IPS DF 6.9 (cell line): ENCODE measurements at regions not wholly inside any gene's neighbourhood (a gene's known extent, or its start where the extent isn't known, plus 50 kb on each side); places are given as distances from the start of the nearest gene placed in this dataset.

Source experiments
- DNase-seq: peaks from one replicate; pipeline ENCODE4 v3.0.0-alpha.2; 2013; ENCODE audit warnings: low read depth, low spot score
- H3K27ac ChIP-seq: one replicate; pipeline ENCODE4 v1.5.1; 2013; ENCODE audit warnings: low read length, control low read depth
- H3K27me3 ChIP-seq: 2 replicates; pipeline ENCODE4 v1.6.1; 2013; ENCODE audit warnings: mild to moderate bottlenecking, low read length; ENCODE audit not compliant: control insufficient read depth, insufficient read depth
- H3K36me3 ChIP-seq: 2 replicates; pipeline ENCODE4 v1.6.1; 2013; ENCODE audit warnings: low read length; ENCODE audit not compliant: control insufficient read depth, insufficient read depth
- H3K4me1 ChIP-seq: 2 replicates; pipeline ENCODE4 v1.6.1; 2013; ENCODE audit warnings: low read length; ENCODE audit not compliant: control insufficient read depth, insufficient read depth
- H3K4me3 ChIP-seq: 2 replicates; pipeline ENCODE4 v1.5.1; 2013; ENCODE audit warnings: mild to moderate bottlenecking, low read length
- H3K9me3 ChIP-seq: 2 replicates; pipeline ENCODE4 v1.6.1; 2013; ENCODE audit warnings: low read length, inconsistent platforms; ENCODE audit not compliant: control insufficient read depth, insufficient read depth
- WGBS: extraction: QIAGEN DNeasy Blood & Tissue Kit; methylation state at CpG from one replicate; pipeline ENCODE4 v1.1.7; 2013; ENCODE audit warnings: mixed read lengths, missing lambda C conversion rate; ENCODE audit not compliant: insufficient read length, insufficient coverage; 5-methylcytosine and 5-hydroxymethylcytosine counted together

DNA sequence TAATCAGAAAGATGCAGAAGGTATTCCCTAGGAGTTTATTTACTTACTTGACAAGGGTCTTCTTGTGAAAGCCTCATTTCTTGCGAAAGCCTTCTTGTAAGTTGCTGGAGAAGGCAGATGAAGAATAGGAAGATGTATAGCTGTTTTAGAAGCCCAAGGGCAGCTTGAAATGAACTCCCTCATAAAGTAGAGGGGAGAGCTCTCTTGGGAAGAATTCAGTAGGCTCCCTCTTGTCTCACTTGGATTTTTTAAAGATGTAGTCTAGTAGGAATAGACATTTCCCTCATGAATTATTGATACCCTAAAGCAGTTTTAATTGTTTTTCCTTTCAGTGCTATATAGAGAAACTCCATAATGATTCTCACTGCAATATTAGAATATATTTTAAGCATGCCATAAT, 639.2 kb upstream of the CXADR start:
- no peaks in the 10 kb centered on the region for H3K9me3 ChIP-seq
- no CpG with 5 or more reads among the region's 1 CpG for WGBS
- H3K27ac ChIP-seq, result no peak overlapping the region
- H3K4me1 ChIP-seq, result no peaks in the 10 kb centered on the region
- no peak for DNase-seq
- H3K27me3 ChIP-seq, result no peaks in the 10 kb centered on the region
- no peak overlapping the region for H3K4me3 ChIP-seq
- H3K36me3 ChIP-seq, result no peaks in the 10 kb centered on the region

DNA sequence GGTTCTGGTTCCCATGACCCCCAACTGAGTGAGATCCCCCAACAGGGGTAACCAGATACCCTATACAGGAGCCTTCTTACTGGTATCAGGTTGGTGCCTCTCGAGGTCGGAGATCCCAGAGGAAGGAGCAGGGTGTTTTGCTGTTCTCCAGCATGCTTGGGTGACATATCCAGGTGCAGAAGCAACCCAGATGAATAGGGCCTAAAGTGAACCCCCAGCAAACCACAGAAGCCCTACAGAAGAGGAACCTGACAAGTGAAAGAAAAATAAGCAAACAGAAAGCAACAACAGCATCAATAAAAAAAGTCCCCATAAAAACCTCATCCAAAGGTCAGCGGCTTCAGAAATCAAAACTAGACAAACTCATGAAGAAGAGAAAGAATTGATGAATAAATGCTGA, 633.4 kb upstream of the CXADR start:
- no CpG with 5 or more reads among the region's 3 CpGs for WGBS
- Histone ChIP-seq H3K27me3 (no peaks in the 10 kb centered on the region), H3K9me3 (no peaks in the 10 kb centered on the region), H3K4me3 (no peak overlapping the region), H3K4me1 (no peaks in the 10 kb centered on the region), H3K36me3 (no peaks in the 10 kb centered on the region), H3K27ac (no peak overlapping the region)
- DNase-seq, result no peak

DNA sequence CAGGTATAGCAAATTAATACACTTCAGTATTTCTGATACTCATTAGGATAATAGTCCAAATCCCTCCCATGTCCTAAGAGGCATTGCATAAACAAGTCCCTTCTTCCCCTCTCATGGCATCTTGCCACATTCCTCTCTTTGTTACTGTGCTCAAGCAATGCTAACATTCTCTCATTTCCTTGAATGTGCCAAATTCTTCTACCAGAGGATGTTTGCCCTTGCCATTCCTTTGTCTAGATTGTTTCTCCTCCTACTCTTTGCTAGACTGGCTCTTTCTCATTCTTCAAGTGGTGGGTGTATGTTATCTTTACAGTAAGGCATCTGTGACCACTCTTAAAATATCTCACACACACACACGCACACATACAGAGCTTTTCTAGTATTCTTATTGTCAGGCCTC, 621.0 kb upstream of the CXADR start:
- Histone ChIP-seq H3K36me3 (no peaks in the 10 kb centered on the region), H3K27me3 (no peaks in the 10 kb centered on the region), H3K27ac (no peak overlapping the region), H3K9me3 (no peaks in the 10 kb centered on the region; the same call in 1 of the 2 replicates), H3K4me1 (no peaks in the 10 kb centered on the region), H3K4me3 (no peak overlapping the region)
- no CpG with 5 or more reads among the region's 1 CpG for WGBS
- no peak for DNase-seq

DNA sequence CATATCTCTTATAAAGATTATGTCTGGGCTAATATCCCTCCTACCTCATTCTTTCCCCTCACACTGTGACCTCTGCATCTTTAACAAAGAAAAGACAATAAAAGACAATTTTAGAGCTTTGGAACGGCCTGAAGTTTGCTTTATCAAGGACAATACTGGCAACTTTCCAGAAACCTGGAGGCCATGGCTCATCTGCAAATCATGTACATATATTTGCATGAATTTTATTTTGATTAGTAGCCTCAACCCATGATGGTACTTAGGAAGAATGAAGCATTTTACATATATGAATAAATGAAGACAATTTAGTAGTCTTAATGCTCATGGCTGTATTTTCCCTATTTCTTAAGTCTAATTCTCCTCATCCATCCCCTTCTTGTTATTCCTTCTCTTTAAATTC, 612.2 kb upstream of the CXADR start:
- no peak for DNase-seq
- Histone ChIP-seq H3K27ac (no peak overlapping the region), H3K4me3 (no peak overlapping the region), H3K36me3 (no peaks in the 10 kb centered on the region), H3K4me1 (no peaks in the 10 kb centered on the region), H3K9me3 (no peaks in the 10 kb centered on the region), H3K27me3 (no peaks in the 10 kb centered on the region)
- WGBS, result no CpG with 5 or more reads among the region's 1 CpG

DNA sequence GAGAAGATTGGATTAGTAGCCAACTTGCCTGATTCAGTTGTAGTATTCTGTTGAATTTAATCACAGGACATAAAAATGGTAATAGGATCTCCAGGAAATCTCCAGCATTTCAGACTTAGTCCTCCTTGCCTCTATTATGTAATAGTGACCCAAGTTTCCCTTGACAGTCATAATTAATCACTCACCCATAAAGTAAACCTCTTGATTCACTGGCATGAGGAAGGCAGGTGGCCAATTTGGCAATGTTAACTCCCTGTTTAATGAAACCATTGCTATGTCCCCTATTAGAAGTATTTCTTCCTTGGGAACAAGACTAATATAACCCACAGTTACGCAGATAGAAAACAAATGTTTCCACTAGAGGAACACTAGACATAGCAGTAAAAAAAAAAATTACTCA, 604.8 kb upstream of the CXADR start:
- no peaks in the 10 kb centered on the region for H3K4me1 ChIP-seq
- H3K27me3 ChIP-seq, result no peaks in the 10 kb centered on the region
- H3K27ac ChIP-seq, result no peak overlapping the region
- no CpG with 5 or more reads among the region's 1 CpG for WGBS
- no peaks in the 10 kb centered on the region for H3K36me3 ChIP-seq
- no peak overlapping the region for H3K4me3 ChIP-seq
- H3K9me3 ChIP-seq, result no peaks in the 10 kb centered on the region
- DNase-seq, result no peak

DNA sequence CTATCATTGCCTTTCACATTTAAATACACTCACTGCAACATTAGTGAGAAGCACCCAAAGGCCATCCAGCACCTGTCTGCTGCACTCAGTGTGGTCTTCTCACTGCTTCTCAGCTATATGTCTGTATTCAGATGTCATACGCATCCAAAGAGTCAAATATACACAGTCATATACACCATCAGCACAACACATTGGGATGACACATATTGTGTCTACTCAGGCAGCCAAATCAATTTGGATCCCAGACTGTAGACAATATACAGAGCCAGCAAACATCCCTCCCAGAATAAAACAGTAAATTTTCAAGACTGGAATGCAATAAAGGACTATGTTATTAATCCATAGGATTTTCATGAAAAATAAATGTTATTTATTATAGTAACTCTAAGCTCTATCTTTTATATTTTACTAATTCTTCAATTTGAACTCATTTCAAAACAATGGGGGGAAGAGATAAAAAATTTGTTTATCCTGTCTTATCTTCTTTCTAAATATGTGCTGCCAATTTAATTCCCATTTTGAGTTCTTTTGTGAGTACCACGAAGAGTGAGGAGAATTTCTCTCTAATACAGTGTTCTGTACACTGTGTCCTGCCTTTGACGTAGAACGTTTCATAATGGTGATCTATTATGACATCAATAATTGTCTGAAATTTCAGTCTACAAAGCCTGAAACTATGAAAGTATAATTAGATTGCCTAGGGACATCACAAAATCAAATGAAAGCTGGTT, 602.2 kb upstream of the CXADR start:
- no peak overlapping the region for H3K27ac ChIP-seq
- H3K36me3 ChIP-seq, result no peaks in the 10 kb centered on the region
- no peak for DNase-seq
- no peaks in the 10 kb centered on the region for H3K4me1 ChIP-seq
- H3K9me3 ChIP-seq, result no peaks in the 10 kb centered on the region
- WGBS, result no CpG with 5 or more reads among the region's 4 CpGs
- H3K27me3 ChIP-seq, result no peaks in the 10 kb centered on the region
- no peak overlapping the region for H3K4me3 ChIP-seq

DNA sequence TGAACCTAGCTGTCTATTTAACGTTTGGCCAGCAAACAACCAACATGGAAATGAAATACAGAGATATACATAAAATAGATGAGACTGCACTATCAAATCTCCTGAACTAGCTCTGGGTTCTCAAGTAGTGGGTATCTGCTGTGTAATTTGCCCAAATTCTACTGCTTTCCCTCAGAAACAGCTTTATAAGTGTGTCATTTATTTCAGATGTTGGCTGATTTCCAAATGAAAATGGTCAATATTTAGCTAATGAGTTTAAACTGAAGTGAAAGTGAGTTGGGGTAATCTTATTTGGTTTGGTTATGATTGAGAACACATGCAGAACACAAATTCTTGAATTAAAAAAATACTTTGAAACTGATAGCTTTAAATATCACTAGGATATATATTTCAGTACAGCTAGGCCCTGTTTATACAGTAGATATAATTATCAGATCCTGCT, 601.7 kb upstream of the CXADR start:
- Histone ChIP-seq H3K4me3 (no peak overlapping the region), H3K27me3 (no peaks in the 10 kb centered on the region), H3K36me3 (no peaks in the 10 kb centered on the region), H3K27ac (no peak overlapping the region), H3K9me3 (no peaks in the 10 kb centered on the region), H3K4me1 (no peaks in the 10 kb centered on the region)
- DNase-seq, result no peak
- WGBS, result no CpG with 5 or more reads among the region's 1 CpG

DNA sequence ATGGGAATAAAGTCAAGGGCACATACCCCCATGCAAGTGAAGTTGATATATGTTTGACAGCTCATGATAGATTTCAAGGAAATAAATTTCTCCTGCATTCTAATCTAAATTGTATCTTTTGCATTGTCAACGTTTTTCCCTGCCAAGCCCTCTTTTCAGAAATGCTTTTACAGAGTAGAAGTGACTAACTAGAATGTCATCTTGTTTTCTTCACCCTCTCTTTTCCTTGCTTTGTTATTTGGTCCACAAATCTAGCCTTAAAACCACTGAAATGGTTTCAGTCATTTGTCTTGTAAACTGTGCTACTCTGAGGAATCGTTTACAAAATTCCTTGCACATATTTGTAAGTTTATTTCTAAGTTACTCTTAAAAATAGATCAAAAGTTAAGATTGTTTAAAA, 600.8 kb upstream of the CXADR start:
- no CpG with 5 or more reads among the region's 2 CpGs for WGBS
- DNase-seq, result no peak
- Histone ChIP-seq H3K4me1 (no peaks in the 10 kb centered on the region), H3K27me3 (no peaks in the 10 kb centered on the region), H3K27ac (no peak overlapping the region), H3K4me3 (no peak overlapping the region), H3K36me3 (no peaks in the 10 kb centered on the region), H3K9me3 (no peaks in the 10 kb centered on the region)

DNA sequence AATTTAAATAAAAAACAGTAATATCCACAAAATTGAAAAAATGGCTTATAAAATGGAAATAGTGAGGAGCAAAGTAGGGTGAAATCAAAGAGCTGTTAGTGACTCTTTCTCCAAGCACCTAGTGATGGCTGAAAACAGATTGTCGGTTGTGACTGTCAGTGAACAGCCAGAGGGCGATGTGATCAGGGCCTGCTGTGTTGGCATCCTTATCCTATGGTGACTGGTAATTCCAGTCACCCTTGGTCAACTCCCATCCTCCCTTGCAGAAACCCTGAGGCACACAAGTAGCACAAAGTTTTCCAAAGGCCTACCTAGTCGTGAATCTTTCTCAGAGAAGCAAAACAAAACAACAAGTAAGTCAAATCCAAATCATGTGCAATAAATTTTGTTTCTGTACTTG, 599.8 kb upstream of the CXADR start:
- H3K9me3 ChIP-seq, result no peaks in the 10 kb centered on the region
- no peak overlapping the region for H3K27ac ChIP-seq
- no peaks in the 10 kb centered on the region for H3K27me3 ChIP-seq
- H3K4me3 ChIP-seq, result no peak overlapping the region
- no peaks in the 10 kb centered on the region for H3K4me1 ChIP-seq
- peak; percentile 4 for DNase-seq
- WGBS, result no CpG with 5 or more reads among the region's 3 CpGs
- H3K36me3 ChIP-seq, result no peaks in the 10 kb centered on the region

DNA sequence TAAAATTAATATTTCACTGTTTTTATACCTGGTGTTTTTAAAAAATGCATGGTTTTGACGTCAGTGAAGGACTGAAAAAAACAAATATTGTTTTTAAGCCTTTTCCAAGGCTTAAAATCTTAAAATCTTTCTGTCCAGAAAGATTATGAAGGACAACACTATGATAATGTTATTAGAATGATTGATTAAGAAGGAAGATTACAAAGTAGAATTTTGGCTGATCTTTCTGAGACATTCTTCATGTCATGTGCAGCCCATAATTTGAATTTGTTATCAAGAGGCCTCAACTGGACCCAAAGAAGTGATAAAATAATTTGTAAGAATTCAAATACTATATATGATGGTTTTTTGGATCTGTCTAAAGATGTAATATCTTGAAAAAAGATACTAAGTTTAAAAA, 584.4 kb upstream of the CXADR start:
- H3K27ac ChIP-seq, result no peak overlapping the region
- H3K4me3 ChIP-seq, result no peak overlapping the region
- WGBS, result no CpG with 5 or more reads among the region's 1 CpG
- H3K36me3 ChIP-seq, result no peaks in the 10 kb centered on the region
- no peaks in the 10 kb centered on the region for H3K27me3 ChIP-seq
- no peak for DNase-seq
- H3K9me3 ChIP-seq, result no peaks in the 10 kb centered on the region
- H3K4me1 ChIP-seq, result no peaks in the 10 kb centered on the region; the same call in 1 of the 2 replicates

DNA sequence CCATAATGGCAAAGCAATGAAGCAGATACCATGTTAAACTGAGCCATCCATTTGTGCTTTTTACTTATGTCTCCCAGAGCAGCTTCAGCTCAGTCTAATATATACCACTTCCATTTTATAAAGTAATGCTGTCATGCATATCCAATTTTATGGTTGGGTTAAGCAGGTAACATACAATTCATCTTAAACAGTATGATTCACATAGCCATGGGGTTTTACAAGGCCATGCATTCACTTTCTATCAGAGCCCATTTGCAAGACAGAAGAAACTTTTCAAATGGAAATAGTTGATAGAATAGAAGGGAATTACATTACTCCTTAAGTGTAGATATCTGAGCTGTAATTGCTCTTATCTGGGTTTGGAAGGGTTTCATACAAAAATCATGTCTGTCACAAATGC, 580.5 kb upstream of the CXADR start:
- H3K4me1 ChIP-seq, result no peaks in the 10 kb centered on the region; the same call in 1 of the 2 replicates
- H3K27me3 ChIP-seq, result no peaks in the 10 kb centered on the region
- DNase-seq, result no peak
- no peaks in the 10 kb centered on the region for H3K9me3 ChIP-seq
- H3K27ac ChIP-seq, result no peak overlapping the region
- H3K4me3 ChIP-seq, result no peak overlapping the region
- H3K36me3 ChIP-seq, result no peaks in the 10 kb centered on the region
